ENCODE measurements at regions not wholly inside any gene's neighbourhood (a gene's known extent, or its start where the extent isn't known, plus 50 kb on each side); places are given as distances from the start of the nearest gene placed in this dataset.

DNA sequence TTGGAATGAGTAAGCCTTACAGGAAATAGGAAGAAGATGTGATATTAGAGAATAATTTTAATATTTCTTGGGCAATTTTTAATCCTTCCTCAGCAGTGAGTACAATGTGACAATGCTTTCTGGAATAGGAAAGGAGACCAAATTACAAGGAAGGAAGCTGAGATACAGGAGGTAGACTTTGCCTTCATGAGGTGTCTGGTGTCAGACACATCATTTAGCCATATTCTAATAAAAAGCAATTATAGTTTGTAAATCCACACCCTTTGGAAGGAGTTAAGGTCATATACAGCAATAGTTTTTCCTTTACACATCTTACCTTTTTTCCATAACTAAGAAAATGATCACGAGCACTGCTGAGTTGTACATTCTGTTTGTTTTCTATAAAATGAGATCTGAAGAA lies 390.4 kb downstream of the SH3GL2 start:
- ATAC-seq, result no peak
- TF ChIP-seq EZH2phosphoT487 (IDR thresholded peaks at IDR 0.05; ENCODE audit: borderline replicate concordance, low read length) (no peak), CTCF (conservative IDR thresholded peaks at IDR 0.05; ENCODE audit: low read depth, low read length) (no peak), EZH2 (IDR thresholded peaks at IDR 0.05; ENCODE audit: low read length, unreplicated experiment) (no peak)
- H3K27me3 ChIP-seq (ENCODE audit: low read length), result peaks cover 17% of the 10 kb centered on the region
- H3K79me2 ChIP-seq (ENCODE audit: low read length), result no peaks in the 10 kb centered on the region
- H3K27ac ChIP-seq (ENCODE audit: low read length), result no peak overlapping the region
- no peaks in the 10 kb centered on the region for H3K4me1 ChIP-seq (ENCODE audit: insufficient read depth, low read length)
- intact Hi-C loops (cut with micrococcal nuclease), result no loop called here
- no peaks in the 10 kb centered on the region for H3F3A ChIP-seq (ENCODE audit: low read length, unreplicated experiment)
- H3K9me3 ChIP-seq (ENCODE audit: low read length), result no peaks in the 10 kb centered on the region
- no peaks in the 10 kb centered on the region for H4K20me1 ChIP-seq (ENCODE audit: low read length)
- no peak overlapping the region for H3K9ac ChIP-seq (ENCODE audit: low read length)
- POLR2A ChIA-PET (ENCODE audit: unreplicated experiment), result no interaction called here
- no peak overlapping the region for H3K4me3 ChIP-seq (ENCODE audit: low read length)
- no peak for DNase-seq
- no peaks in the 10 kb centered on the region for H3K9me2 ChIP-seq (replicated peaks; ENCODE audit: low read length)
- no TSS peak for BruUV-seq (replicated peaks)
- no peak overlapping the region for H2AFZ ChIP-seq (ENCODE audit: low read length)
- H3K36me3 ChIP-seq (ENCODE audit: low read depth, low read length), result no peaks in the 10 kb centered on the region
- no peak overlapping the region for H3K4me2 ChIP-seq (ENCODE audit: low read length)
- CTCF ChIA-PET, result no interaction called here

GRCh38 chr9:17970277-17970676 lies 391.4 kb downstream of the SH3GL2 start:
- Histone ChIP-seq H3K9me3 (ENCODE audit: low read length) (no peaks in the 10 kb centered on the region), H3K4me2 (ENCODE audit: low read length) (no peak overlapping the region), H3K4me3 (ENCODE audit: low read length) (no peak overlapping the region), H3F3A (ENCODE audit: low read length, unreplicated experiment) (no peaks in the 10 kb centered on the region), H3K9me2 (replicated peaks; ENCODE audit: low read length) (no peaks in the 10 kb centered on the region), H3K36me3 (ENCODE audit: low read depth, low read length) (no peaks in the 10 kb centered on the region), H3K27me3 (ENCODE audit: low read length) (peaks cover 11% of the 10 kb centered on the region; the same call in 1 of the 2 replicates), H3K4me1 (ENCODE audit: insufficient read depth, low read length) (no peaks in the 10 kb centered on the region), H3K79me2 (ENCODE audit: low read length) (no peaks in the 10 kb centered on the region), H2AFZ (ENCODE audit: low read length) (no peak overlapping the region), H3K27ac (ENCODE audit: low read length) (no peak overlapping the region), H4K20me1 (ENCODE audit: low read length) (no peaks in the 10 kb centered on the region), H3K9ac (ENCODE audit: low read length) (no peak overlapping the region)
- DNase-seq, result no peak
- intact Hi-C loops (cut with micrococcal nuclease), result no loop called here
- no TSS peak for BruUV-seq (replicated peaks)
- TF ChIP-seq EZH2 (IDR thresholded peaks at IDR 0.05; ENCODE audit: low read length, unreplicated experiment), result no peak
- TF ChIP-seq CTCF (conservative IDR thresholded peaks at IDR 0.05; ENCODE audit: low read depth, low read length), result no peak
- ChIA-PET POLR2A (ENCODE audit: unreplicated experiment) (no interaction called here), CTCF (interaction anchor here (0.6 kb wide), 1 partner anchor 1158 kb away, joined by 3 read pairs; no protein-coding TSS in a partner anchor)
- ATAC-seq, result no peak

GRCh38 chr9:17978773-17979172 lies 399.9 kb downstream of the SH3GL2 start:
- no peaks in the 10 kb centered on the region for H3K9me3 ChIP-seq (ENCODE audit: low read length)
- ATAC-seq, result no peak
- no peak overlapping the region for H3K27ac ChIP-seq (ENCODE audit: low read length)
- no peak overlapping the region for H3K4me3 ChIP-seq (ENCODE audit: low read length)
- H3K27me3 ChIP-seq (ENCODE audit: low read length), result no peaks in the 10 kb centered on the region
- no peak overlapping the region for H3K4me2 ChIP-seq (ENCODE audit: low read length)
- intact Hi-C loops (cut with micrococcal nuclease), result no loop called here
- no peaks in the 10 kb centered on the region for H4K20me1 ChIP-seq (ENCODE audit: low read length)
- no peaks in the 10 kb centered on the region for H3F3A ChIP-seq (ENCODE audit: low read length, unreplicated experiment)
- POLR2A ChIA-PET (ENCODE audit: unreplicated experiment), result no interaction called here
- DNase-seq, result no peak
- BruUV-seq (replicated peaks), result no TSS peak
- no peaks in the 10 kb centered on the region for H3K36me3 ChIP-seq (ENCODE audit: low read depth, low read length)
- TF ChIP-seq EZH2 (IDR thresholded peaks at IDR 0.05; ENCODE audit: low read length, unreplicated experiment) (no peak), CTCF (conservative IDR thresholded peaks at IDR 0.05; ENCODE audit: low read depth, low read length) (no peak), EZH2phosphoT487 (IDR thresholded peaks at IDR 0.05; ENCODE audit: borderline replicate concordance, low read length) (no peak)
- H3K9me2 ChIP-seq (replicated peaks; ENCODE audit: low read length), result no peaks in the 10 kb centered on the region
- H2AFZ ChIP-seq (ENCODE audit: low read length), result no peak overlapping the region
- H3K9ac ChIP-seq (ENCODE audit: low read length), result no peak overlapping the region
- H3K79me2 ChIP-seq (ENCODE audit: low read length), result no peaks in the 10 kb centered on the region
- CTCF ChIA-PET, result no interaction called here
- H3K4me1 ChIP-seq (ENCODE audit: insufficient read depth, low read length), result no peaks in the 10 kb centered on the region
